ENCODE measurements at regions not wholly inside any gene's neighbourhood (a gene's known extent, or its start where the extent isn't known, plus 50 kb on each side); places are given as distances from the start of the nearest gene placed in this dataset.
"Not testable (repeated sequence)": the region's sequence is repeated elsewhere in the genome, so short reads cannot be mapped to it uniquely, and the experiment has no call there.

- DNase-seq: no peak
These were observed 291.2 kb downstream of the ASMT start for GRCh38 chrX:1906028-1906427.

DNA sequence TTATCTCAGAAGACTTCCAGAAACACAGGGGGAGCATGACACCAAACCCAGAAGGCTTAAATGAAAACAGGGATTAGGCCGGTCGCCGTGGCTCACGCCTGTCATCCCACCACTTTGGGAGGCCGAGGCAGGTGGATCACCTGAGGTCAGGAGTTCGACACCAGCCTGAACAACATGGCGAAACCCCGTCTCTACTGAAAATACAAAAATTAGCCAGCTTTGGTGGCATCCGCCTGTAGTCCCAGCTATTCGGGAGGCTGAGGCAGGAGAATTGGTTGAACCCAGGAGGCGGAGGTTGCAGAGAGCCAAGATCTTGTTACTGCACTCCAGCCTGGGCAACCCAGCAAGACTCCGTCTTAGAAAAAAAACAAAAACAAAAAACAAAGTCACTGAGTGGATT is 294.1 kb downstream of the ASMT start:
- DNase-seq: not testable (repeated sequence)

DNA sequence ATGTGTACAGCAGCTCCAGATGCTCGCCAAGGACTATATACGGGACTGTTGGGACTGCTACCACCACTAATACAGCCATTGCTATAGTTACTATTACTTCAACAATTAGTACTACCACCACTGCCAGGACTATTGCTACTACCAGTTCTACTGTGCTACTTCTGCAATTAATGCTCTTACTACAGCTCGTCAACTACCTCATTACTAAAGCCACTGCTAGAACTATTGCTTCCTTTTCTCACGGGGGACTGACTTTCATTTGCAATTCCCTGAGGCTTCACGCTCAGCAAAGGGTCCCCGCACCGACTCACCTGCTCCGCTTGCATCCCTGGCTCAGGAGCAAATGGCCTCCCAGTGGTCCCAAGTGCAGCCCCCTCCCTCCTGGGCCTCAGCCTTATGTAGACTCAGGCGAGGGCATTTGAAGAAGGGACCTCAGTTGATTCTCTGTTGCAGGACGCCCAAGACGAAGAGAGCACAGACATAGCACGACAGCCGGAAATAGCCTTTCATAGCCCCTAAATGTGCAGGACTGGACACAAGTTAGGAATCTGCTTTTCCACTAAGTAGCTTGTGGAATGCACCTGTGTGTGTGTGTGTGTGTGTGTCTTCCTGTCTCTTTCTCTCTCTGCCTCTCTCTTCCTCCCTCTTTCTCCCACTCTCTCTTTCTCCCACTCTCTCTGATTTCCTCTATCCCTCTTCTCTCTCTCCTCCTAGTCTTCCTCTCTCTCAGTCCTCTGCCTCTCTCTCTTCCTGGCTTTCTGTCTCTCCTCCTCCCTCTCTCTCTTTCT is 294.8 kb downstream of the ASMT start:
- no peak for DNase-seq

- no peak for DNase-seq
These were observed 295.3 kb downstream of the ASMT start for GRCh38 chrX:1910207-1910470.

DNA sequence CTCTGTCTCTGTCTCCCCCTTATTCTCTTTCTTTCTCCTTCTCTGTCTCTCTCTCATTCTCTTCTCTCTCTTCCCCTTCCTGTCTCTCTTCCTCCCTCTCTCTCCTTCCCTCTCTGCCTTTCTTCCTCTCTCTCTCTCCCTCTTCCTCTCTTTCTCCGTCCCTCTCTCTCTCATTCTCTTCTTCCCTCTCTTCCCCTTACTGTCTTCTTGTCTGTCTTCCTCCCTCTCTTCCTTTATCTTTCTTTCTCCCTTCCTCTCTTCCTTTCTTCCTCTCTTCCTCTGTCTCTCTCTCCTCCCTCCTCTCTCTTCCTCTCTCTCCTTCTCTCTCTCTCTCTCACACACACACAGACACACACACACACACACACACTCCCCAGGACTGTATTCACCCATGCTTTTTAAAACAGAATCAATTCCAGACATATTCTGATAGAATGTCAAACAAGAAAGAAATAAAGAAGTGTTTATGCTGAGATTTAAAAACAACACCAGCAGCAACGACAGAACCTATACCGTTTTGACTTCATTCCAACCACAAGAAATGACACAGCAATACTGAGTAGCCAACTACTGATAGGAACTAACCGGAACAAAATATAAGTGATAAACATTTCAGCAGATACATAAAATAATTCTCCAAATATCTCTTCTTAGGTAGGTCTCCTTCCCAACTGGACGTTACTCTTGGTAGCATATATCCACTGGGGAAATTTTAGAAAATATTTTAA is 296.7 kb downstream of the ASMT start:
- DNase-seq: no peak

GRCh38 chrX:1912193-1912592 is 297.3 kb downstream of the ASMT start:
- DNase-seq: no peak

- DNase-seq: no peak
These were observed 299.9 kb downstream of the ASMT start for GRCh38 chrX:1914606-1915365.

DNA sequence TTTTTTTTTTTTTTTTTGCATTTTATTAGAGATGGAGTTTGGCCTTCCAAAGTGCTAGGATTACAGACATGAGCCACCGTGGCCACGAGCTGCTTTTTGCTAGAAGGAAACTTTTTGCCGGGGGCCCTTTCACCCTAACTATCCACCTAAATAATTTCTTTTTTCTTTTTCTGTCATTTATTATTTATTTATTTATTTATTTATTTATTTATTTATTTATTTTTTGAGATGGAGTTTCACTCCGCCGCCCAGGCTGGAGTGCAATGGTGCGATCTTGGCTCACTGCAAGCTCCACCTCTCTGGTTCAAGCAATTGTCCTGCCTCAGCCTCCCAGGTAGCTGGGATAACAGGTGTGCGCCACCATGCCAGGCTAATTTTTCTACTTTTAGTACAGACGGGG is 303.9 kb downstream of the ASMT start:
- no peak for DNase-seq

GRCh38 chrX:1925053-1925481 is 310.2 kb downstream of the ASMT start:
- DNase-seq: no peak

DNA sequence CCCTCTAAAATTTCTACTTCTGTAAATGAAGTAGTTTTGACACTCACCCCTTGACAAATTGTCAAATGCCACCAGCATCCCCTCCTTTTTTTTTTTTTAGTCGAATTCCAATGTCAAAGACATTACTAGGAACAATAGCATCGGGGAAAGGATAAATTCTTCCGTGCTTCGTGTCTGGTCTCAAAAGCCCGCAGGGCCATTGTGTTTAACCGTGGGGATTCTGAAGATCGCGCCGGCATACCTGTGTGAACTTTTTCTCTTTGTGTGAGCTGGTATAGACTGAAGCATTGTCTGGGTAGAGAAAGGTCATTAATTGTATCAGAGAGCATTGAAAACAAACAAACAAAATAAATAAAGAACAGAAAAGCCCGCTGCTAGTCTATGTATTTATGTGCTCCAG is 313.9 kb downstream of the ASMT start:
- DNase-seq: no peak

GRCh38 chrX:1932231-1932630 is 317.4 kb downstream of the ASMT start:
- no peak for DNase-seq

DNA sequence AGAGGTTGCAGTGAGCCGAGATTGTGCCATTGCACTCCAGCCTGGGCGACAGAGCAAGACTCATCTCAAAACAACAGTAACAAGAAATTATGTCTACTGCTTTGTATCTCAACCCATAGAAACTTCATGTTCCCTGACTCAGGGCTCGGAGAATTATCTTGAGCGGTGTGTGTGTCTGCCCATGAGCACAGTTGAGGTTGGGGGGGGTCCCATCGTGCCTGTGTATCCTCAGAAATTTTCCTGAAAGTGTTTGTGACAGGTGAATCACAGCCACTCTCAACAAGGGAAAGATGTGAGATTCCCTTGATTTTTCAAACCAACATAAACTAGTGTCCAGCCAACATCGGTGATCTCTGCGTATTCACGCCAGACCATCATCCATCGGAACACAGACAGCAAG is 319.1 kb downstream of the ASMT start:
- DNase-seq: no peak

GRCh38 chrX:1935805-1936204 is 320.9 kb downstream of the ASMT start:
- DNase-seq: no peak

- DNase-seq: no peak
These were observed 323.3 kb downstream of the ASMT start for GRCh38 chrX:1938190-1938589.

DNA sequence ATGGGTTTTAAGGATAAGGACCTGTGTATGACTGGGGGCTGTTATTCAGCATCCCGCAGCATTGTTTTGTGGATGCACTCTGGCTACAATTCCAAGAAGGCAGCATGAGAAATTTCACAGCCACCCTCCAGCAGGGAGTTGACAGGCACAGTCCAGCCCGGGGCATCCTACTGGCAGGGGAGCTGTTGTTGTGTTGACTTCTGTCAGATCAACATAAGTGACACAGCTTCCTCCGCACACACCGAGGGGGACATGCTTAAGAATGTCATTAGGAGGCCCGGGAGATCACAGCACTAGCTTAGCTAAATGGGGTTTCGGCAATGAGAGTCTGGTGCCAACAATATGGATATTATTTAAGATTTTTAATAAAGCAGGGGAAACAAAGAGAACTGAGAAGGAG is 326.5 kb downstream of the ASMT start:
- no peak for DNase-seq

DNA sequence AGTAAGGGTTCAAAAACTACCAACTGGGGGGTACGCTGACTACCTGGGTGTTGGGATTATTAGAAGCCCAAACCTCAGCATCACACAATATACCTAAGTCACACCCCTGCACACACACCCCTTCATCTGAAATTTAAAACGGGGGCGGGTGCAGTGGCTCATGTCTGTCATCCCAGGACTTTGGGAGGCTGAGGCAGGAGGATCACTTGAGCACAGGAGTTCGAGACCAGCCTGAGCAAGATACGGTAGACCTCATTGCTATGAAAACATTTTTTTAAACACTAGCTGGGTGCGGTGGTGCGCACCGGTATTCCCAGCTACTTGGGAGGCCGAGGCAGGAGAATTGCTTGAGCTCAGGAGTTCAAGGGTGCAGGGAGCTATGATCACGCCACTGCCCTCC is 331.0 kb downstream of the ASMT start:
- DNase-seq: no peak

DNA sequence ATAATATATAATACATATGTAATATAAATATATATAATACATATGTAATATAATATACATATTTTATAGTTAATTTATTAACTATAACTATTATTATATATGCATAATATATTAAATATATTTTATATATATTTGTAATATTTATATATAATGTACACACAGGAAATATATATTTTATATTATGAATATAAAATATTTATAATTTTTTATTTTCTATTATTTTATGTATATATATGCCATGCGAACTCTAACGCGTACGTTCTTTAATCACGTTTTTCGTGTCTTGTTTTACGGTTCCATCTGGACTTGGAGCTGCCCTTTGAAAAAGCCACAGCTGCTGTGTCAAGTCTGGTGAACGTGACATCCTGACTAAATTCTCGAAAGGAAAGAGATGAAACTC is 332.1 kb downstream of the ASMT start:
- no peak for DNase-seq

Data from stimulated activated CD8-positive, alpha-beta memory T cell treated with anti-CD3 and anti-CD28 coated beads, Interleukin-4, amount 100 ng/mL, for 48 hours (primary cell).